Nephron (organoid): ENCODE measurements at regions not wholly inside any gene's neighbourhood (a gene's known extent, or its start where the extent isn't known, plus 50 kb on each side); places are given as distances from the start of the nearest gene placed in this dataset.

Source experiments
- H3K27ac Mint-ChIP-seq, 3 experiments: 2 replicates each; pipeline ENCODE4 v1.8.0; 2020; ENCODE audit warnings: mixed read lengths in 3 of 3, mild to moderate bottlenecking in 2 of 3, moderate library complexity in 1 of 3
- H3K27me3 Mint-ChIP-seq: 2 replicates; pipeline ENCODE4 v1.8.0; 2021; ENCODE audit warnings: low read depth, mild to moderate bottlenecking, moderate library complexity, mixed read lengths
- H3K36me3 Mint-ChIP-seq: 2 replicates; pipeline ENCODE4 v1.8.0; 2020; ENCODE audit warnings: low read depth, mixed read lengths
- H3K4me1 Mint-ChIP-seq: 2 replicates; pipeline ENCODE4 v1.8.0; 2020; ENCODE audit warnings: mixed read lengths
- H3K4me3 Mint-ChIP-seq, 3 experiments: 2 replicates each; pipeline ENCODE4 v1.8.0; 2020; ENCODE audit warnings: mild to moderate bottlenecking in 3 of 3, mixed read lengths in 3 of 3, moderate library complexity in 2 of 3
- H3K9me3 Mint-ChIP-seq: 2 replicates; pipeline ENCODE4 v1.8.0; 2020; ENCODE audit warnings: mixed read lengths
- TF ChIP-seq, protein P1 (sequence below), 3 experiments: fragments of 200-600 bp; sonication (generic); IDR thresholded peaks; one replicate each; pipeline ENCODE4 v1.5.0; 2021; ENCODE audit warnings: antibody characterized with exemption in 3 of 3; ENCODE audit not compliant: unreplicated experiment in 3 of 3

DNA sequence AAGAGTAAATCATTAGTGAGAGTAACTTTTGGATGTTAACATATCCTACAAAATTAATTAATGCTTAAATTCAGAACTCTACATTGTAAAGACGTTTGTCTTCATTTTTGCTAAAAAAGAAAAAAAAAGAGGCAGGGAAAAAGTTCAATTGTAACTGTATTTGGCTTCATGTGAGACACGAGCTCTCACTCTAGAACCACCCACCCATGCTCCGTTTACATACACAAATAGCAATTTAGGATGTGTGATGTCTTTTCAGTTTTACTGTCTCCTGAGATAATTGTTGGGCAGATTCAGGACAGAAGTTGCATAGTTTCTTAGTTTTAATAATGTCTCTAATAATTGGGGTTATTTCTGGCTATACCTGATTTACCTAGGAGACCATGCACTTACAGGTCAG is 248.6 kb downstream of the AASDHPPT start:
- no peaks in the 10 kb centered on the region for H3K36me3 Mint-ChIP-seq
- H3K9me3 Mint-ChIP-seq = peaks cover 8% of the 10 kb centered on the region
- no peaks in the 10 kb centered on the region for H3K27me3 Mint-ChIP-seq
- H3K4me1 Mint-ChIP-seq = peaks cover 25% of the 10 kb centered on the region
- no peak overlapping the region for H3K27ac Mint-ChIP-seq
- TF ChIP-seq, protein P1, sequence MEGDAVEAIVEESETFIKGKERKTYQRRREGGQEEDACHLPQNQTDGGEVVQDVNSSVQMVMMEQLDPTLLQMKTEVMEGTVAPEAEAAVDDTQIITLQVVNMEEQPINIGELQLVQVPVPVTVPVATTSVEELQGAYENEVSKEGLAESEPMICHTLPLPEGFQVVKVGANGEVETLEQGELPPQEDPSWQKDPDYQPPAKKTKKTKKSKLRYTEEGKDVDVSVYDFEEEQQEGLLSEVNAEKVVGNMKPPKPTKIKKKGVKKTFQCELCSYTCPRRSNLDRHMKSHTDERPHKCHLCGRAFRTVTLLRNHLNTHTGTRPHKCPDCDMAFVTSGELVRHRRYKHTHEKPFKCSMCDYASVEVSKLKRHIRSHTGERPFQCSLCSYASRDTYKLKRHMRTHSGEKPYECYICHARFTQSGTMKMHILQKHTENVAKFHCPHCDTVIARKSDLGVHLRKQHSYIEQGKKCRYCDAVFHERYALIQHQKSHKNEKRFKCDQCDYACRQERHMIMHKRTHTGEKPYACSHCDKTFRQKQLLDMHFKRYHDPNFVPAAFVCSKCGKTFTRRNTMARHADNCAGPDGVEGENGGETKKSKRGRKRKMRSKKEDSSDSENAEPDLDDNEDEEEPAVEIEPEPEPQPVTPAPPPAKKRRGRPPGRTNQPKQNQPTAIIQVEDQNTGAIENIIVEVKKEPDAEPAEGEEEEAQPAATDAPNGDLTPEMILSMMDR (IDR thresholded peaks at IDR 0.05; ENCODE audit: unreplicated experiment in 3 of 3) = no peak
- no peak overlapping the region for H3K4me3 Mint-ChIP-seq

DNA sequence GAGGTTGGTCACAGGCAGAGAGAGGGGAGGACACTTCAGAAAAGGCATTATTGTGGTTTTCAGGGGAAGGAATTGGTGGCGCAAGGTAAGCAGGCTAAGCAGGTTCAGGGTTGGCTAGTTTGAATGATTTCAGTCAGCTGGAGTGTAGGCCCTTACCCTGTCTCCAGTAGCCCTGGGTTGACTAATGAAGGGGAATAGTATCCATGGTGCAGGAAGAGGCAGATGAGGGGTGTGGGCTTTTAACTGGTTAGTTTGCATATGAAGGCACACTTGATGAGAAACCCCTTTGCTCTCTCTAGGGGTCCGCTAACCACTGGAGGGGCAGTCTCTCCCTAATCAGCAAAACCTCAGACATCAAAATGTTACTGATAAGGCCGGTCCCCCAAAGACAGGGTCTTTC is 249.7 kb downstream of the AASDHPPT start:
- Mint-ChIP-seq H3K27me3 (no peaks in the 10 kb centered on the region), H3K27ac (no peak overlapping the region), H3K4me3 (no peak overlapping the region), H3K9me3 (peaks cover 4% of the 10 kb centered on the region), H3K36me3 (no peaks in the 10 kb centered on the region), H3K4me1 (peaks cover 25% of the 10 kb centered on the region)
- TF ChIP-seq, protein P1 (IDR thresholded peaks at IDR 0.05; ENCODE audit: unreplicated experiment in 3 of 3) = no peak

DNA sequence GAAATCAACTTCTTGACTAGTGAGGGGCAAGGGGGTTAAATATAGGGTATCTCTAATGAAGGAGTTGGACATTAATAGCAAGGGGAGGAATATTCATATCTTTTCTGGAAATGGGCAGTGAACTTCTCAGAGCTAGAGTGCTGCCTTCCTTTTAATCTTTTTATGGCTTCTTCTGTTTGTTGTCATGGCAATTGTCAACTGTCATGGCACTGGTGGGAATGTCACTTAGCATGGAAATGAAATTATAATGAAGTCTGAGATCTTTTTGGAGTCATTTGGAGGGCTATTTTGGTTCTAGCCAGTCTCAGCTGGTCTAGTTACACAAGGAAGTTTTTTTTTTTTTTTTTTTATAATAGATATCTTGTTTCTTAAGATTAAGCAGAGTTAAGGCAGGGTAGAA is 250.2 kb downstream of the AASDHPPT start:
- no peaks in the 10 kb centered on the region for H3K27me3 Mint-ChIP-seq
- TF ChIP-seq, protein P1 (IDR thresholded peaks at IDR 0.05; ENCODE audit: unreplicated experiment in 3 of 3) = no peak
- peaks cover 4% of the 10 kb centered on the region for H3K9me3 Mint-ChIP-seq
- H3K4me1 Mint-ChIP-seq = peaks cover 25% of the 10 kb centered on the region
- no peaks in the 10 kb centered on the region for H3K36me3 Mint-ChIP-seq
- H3K4me3 Mint-ChIP-seq = no peak overlapping the region
- H3K27ac Mint-ChIP-seq = no peak overlapping the region

DNA sequence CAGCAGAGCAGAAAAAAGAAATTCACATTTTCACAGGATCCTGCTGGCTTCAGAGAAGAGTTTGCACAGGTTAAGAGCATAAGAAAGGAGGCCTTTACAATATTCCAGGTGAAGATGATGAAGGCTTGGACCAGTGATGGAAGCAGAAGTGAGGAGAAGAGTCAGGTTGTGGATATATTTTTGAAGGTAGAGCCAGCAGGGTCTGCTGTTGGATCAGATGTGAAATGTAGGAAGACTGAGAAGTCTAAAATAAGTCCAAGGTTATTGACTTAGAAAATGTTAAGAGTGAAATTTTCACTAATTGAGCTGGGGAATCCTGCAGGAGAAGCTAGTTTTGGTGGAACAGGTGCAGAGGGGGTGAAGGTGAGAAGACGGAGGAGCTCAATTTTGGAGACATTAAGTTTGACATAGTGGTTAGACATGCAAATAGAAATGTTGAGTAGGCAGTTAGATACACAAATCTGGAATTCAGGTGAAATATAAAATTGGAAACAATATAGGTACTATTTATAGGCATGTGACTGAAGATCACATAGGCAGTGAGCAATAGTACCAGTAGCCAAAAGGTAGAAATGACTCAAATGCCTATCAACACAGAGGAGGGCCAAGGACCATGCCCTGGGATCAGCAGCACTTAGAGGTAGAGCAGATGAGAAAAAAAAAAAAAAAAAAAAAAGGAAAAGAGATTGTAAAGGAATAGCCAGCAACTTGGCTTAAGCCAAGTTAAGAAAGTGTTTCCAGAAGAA is 252.0 kb downstream of the AASDHPPT start:
- H3K9me3 Mint-ChIP-seq = no peaks in the 10 kb centered on the region
- H3K4me1 Mint-ChIP-seq = peaks cover 22% of the 10 kb centered on the region
- H3K36me3 Mint-ChIP-seq = no peaks in the 10 kb centered on the region
- H3K27ac Mint-ChIP-seq = no peak overlapping the region
- H3K27me3 Mint-ChIP-seq = no peaks in the 10 kb centered on the region
- no peak overlapping the region for H3K4me3 Mint-ChIP-seq
- TF ChIP-seq, protein P1 (IDR thresholded peaks at IDR 0.05; ENCODE audit: unreplicated experiment in 3 of 3) = no peak

DNA sequence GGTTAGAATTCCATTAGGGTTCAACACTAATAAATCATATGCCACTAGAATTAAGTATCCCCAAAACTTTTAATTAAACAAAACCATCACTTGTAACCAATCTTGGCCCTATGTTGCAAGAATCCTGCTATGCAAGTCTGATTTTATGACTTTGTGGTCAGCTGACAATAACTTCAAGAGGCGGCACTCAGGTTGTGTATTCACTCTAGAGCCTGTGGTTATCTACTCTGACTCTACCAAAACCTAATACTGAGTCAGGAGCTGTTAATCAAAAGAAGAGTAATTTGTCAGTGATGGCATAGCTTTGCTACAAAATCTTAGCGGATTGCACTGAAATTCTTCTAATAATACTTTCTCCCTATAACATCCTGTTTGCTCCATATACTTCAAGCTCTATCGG is 253.7 kb downstream of the AASDHPPT start:
- Mint-ChIP-seq H3K36me3 (no peaks in the 10 kb centered on the region), H3K27me3 (no peaks in the 10 kb centered on the region), H3K27ac (no peak overlapping the region), H3K4me3 (no peak overlapping the region), H3K9me3 (no peaks in the 10 kb centered on the region), H3K4me1 (peaks cover 14% of the 10 kb centered on the region)
- TF ChIP-seq, protein P1 (IDR thresholded peaks at IDR 0.05; ENCODE audit: unreplicated experiment in 3 of 3) = no peak

DNA sequence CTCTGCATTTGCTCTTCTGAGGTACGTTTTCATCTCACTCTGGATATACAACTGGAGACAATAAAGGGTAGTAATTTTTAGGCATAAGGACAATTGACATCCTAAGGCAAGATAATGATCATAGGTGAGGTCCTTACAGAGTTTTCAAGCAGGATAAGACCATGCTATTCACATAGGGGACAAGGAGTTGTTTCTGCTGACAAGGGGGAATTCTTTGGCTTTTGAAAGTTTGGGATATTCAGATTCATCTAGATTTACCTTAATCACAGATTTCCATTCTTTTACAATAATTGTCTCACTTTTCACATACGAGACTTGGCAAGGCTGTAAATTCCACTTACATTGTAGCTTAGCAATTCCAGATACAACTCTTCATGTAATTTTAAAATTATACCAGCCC is 256.2 kb downstream of the AASDHPPT start:
- TF ChIP-seq, protein P1 (IDR thresholded peaks at IDR 0.05; ENCODE audit: unreplicated experiment in 3 of 3) = no peak
- Mint-ChIP-seq H3K4me1 (no peaks in the 10 kb centered on the region), H3K36me3 (no peaks in the 10 kb centered on the region), H3K9me3 (no peaks in the 10 kb centered on the region), H3K4me3 (no peak overlapping the region), H3K27ac (no peak overlapping the region), H3K27me3 (no peaks in the 10 kb centered on the region)
